H9 (cell line): ENCODE measurements at regions not wholly inside any gene's neighbourhood (a gene's known extent, or its start where the extent isn't known, plus 50 kb on each side); places are given as distances from the start of the nearest gene placed in this dataset.
A peak's percentile ranks its signal among the peaks of the same experiment; 100 is the strongest.

Experiments used
- DNase-seq: peaks from one replicate; pipeline ENCODE4 v3.0.0-alpha.2; 2017
- H2AFZ ChIP-seq: one replicate; pipeline ENCODE4 v1.6.1; 2013; ENCODE audit warnings: mild to moderate bottlenecking, low read length, control low read depth, moderate library complexity
- H2AK5ac ChIP-seq: 2 replicates; pipeline ENCODE4 v1.6.1; 2013; ENCODE audit warnings: low read length, control low read depth, mixed read lengths; ENCODE audit not compliant: insufficient read length
- H2BK120ac ChIP-seq: one replicate; pipeline ENCODE4 v1.6.1; 2013; ENCODE audit warnings: low read depth, mild to moderate bottlenecking, low read length, control low read depth, inconsistent platforms; ENCODE audit not compliant: poor library complexity, severe bottlenecking
- H2BK12ac ChIP-seq: 2 replicates; pipeline ENCODE4 v1.6.1; 2013; ENCODE audit warnings: low read length, control low read depth, mixed read lengths, low read depth; ENCODE audit not compliant: insufficient read length
- H2BK15ac ChIP-seq: 2 replicates; pipeline ENCODE4 v1.6.1; 2013; ENCODE audit warnings: low read depth, low read length, control low read depth
- H2BK20ac ChIP-seq: one replicate; pipeline ENCODE4 v1.6.1; 2013; ENCODE audit warnings: low read depth, mild to moderate bottlenecking, low read length, control low read depth, inconsistent platforms; ENCODE audit not compliant: poor library complexity, severe bottlenecking
- H2BK5ac ChIP-seq: 2 replicates; pipeline ENCODE4 v1.6.1; 2013; ENCODE audit warnings: low read length, control low read depth, mixed read lengths; ENCODE audit not compliant: insufficient read length
- H3K14ac ChIP-seq: 2 replicates; pipeline ENCODE4 v1.6.1; 2013; ENCODE audit warnings: low read length, control low read depth; ENCODE audit not compliant: insufficient read depth
- H3K18ac ChIP-seq: 2 replicates; pipeline ENCODE4 v1.6.1; 2013; ENCODE audit warnings: low read depth, mild to moderate bottlenecking, mixed read lengths, low read length, control low read depth; ENCODE audit not compliant: insufficient read length
- H3K23ac ChIP-seq: 2 replicates; pipeline ENCODE4 v1.6.1; 2013; ENCODE audit warnings: low read length, control low read depth, mixed read lengths, low read depth; ENCODE audit not compliant: insufficient read length
- H3K23me2 ChIP-seq: 2 replicates; pipeline ENCODE4 v1.6.1; 2013; ENCODE audit warnings: low read depth, mild to moderate bottlenecking, mixed read lengths, low read length, control low read depth; ENCODE audit not compliant: insufficient read length, poor library complexity, severe bottlenecking
- H3K27ac ChIP-seq: 2 replicates; pipeline ENCODE4 v1.5.1; 2013; ENCODE audit warnings: low read length, control low read depth, mixed read lengths, low read depth; ENCODE audit not compliant: insufficient read length
- H3K27me3 ChIP-seq: 2 replicates; pipeline ENCODE4 v1.6.1; 2013; ENCODE audit warnings: low read length, control low read depth, inconsistent platforms; ENCODE audit not compliant: insufficient read depth
- H3K4ac ChIP-seq: 2 replicates; pipeline ENCODE4 v1.6.1; 2013; ENCODE audit warnings: low read depth, mild to moderate bottlenecking, control low read depth, inconsistent platforms, low read length, moderate library complexity
- H3K4me1 ChIP-seq: 2 replicates; pipeline ENCODE4 v1.6.1; 2013; ENCODE audit warnings: low read length, control low read depth, inconsistent platforms; ENCODE audit not compliant: insufficient read depth
- H3K4me2 ChIP-seq: 2 replicates; pipeline ENCODE4 v1.6.1; 2013; ENCODE audit warnings: low read length, control low read depth, mixed read lengths; ENCODE audit not compliant: insufficient read length, insufficient read depth
- H3K56ac ChIP-seq: 2 replicates; pipeline ENCODE4 v1.6.1; 2013; ENCODE audit warnings: low read depth, mild to moderate bottlenecking, mixed read lengths, low read length, control low read depth; ENCODE audit not compliant: insufficient read length
- H3K79me1 ChIP-seq: 2 replicates; pipeline ENCODE4 v1.6.1; 2013; ENCODE audit warnings: low read depth, mild to moderate bottlenecking, moderate library complexity, low read length, control low read depth, inconsistent platforms; ENCODE audit not compliant: insufficient read depth, poor library complexity, severe bottlenecking
- H3K79me2 ChIP-seq: 2 replicates; pipeline ENCODE4 v1.6.1; 2013; ENCODE audit warnings: low read length, control low read depth, inconsistent platforms; ENCODE audit not compliant: insufficient read depth
- H3K9ac ChIP-seq: 2 replicates; pipeline ENCODE4 v1.6.1; 2013; ENCODE audit warnings: low read length, control low read depth, mixed read lengths; ENCODE audit not compliant: insufficient read length; ENCODE audit errors: extremely low read depth
- H3K9me3 ChIP-seq: one replicate; pipeline ENCODE4 v1.6.1; 2013; ENCODE audit warnings: low read depth, low read length, inconsistent platforms; ENCODE audit not compliant: control insufficient read depth
- H3T11ph ChIP-seq: one replicate; pipeline ENCODE4 v1.6.1; 2013; ENCODE audit warnings: mild to moderate bottlenecking, low read length, control low read depth, inconsistent platforms
- H4K20me1 ChIP-seq: one replicate; pipeline ENCODE4 v1.6.1; 2013; ENCODE audit not compliant: control insufficient read depth, insufficient read length, insufficient read depth
- H4K5ac ChIP-seq: 2 replicates; pipeline ENCODE4 v1.6.1; 2013; ENCODE audit warnings: low read depth, mild to moderate bottlenecking, mixed read lengths, low read length, control low read depth; ENCODE audit not compliant: insufficient read length
- H4K8ac ChIP-seq: replicated peaks from 2 replicates; pipeline ENCODE4 v1.6.1; 2013; ENCODE audit warnings: low read length, control low read depth, mixed read lengths, low read depth; ENCODE audit not compliant: insufficient read length
- H4K91ac ChIP-seq: 2 replicates; pipeline ENCODE4 v1.6.1; 2013; ENCODE audit warnings: low read depth, mild to moderate bottlenecking, moderate library complexity, mixed read lengths, low read length, control low read depth; ENCODE audit not compliant: insufficient read length
- H3K27ac Mint-ChIP-seq, 3 experiments: 2 replicates in 2 of 3; 3 replicates in 1 of 3; pipeline ENCODE4 v1.8.0; 2020 to 2021; ENCODE audit warnings: mixed read lengths in 3 of 3, mild to moderate bottlenecking in 1 of 3, moderate library complexity in 1 of 3
- H3K27me3 Mint-ChIP-seq: 2 replicates; pipeline ENCODE4 v1.8.0; 2021; ENCODE audit warnings: low read depth, mild to moderate bottlenecking, moderate library complexity, mixed read lengths
- H3K36me3 Mint-ChIP-seq, 3 experiments: 2 replicates in 2 of 3; 3 replicates in 1 of 3; pipeline ENCODE4 v1.8.0; 2020 to 2021; ENCODE audit warnings: low read depth in 3 of 3, mixed read lengths in 3 of 3; ENCODE audit not compliant: insufficient read depth in 1 of 3
- H3K4me1 Mint-ChIP-seq, 2 experiments: 2 replicates each; pipeline ENCODE4 v1.8.0; 2020; ENCODE audit warnings: mixed read lengths in 2 of 2
- H3K4me3 Mint-ChIP-seq, 2 experiments: 2 replicates in 1 of 2; 3 replicates in 1 of 2; pipeline ENCODE4 v1.8.0; 2020 to 2021; ENCODE audit warnings: mild to moderate bottlenecking in 2 of 2, mixed read lengths in 2 of 2, moderate library complexity in 1 of 2
- H3K9me3 Mint-ChIP-seq, 2 experiments: 2 replicates in 1 of 2; 3 replicates in 1 of 2; pipeline ENCODE4 v1.8.0; 2020; ENCODE audit warnings: mild to moderate bottlenecking in 2 of 2, mixed read lengths in 2 of 2, moderate library complexity in 1 of 2
- WGBS: extraction: QIAGEN DNeasy Blood & Tissue Kit; methylation state at CpG from one replicate; pipeline ENCODE4 v1.1.7; 2013; ENCODE audit warnings: missing lambda C conversion rate, low lambda C conversion rate, mixed read lengths; ENCODE audit not compliant: insufficient read length; ENCODE audit errors: extremely low coverage; 5-methylcytosine and 5-hydroxymethylcytosine counted together
- TF ChIP-seq, protein P1 (sequence below): fragments of 200-600 bp; sonication (generic); conservative IDR thresholded peaks from 3 replicates; pipeline ENCODE4 v1.8.0; 2021; ENCODE audit warnings: antibody characterized with exemption, mild to moderate bottlenecking

DNA sequence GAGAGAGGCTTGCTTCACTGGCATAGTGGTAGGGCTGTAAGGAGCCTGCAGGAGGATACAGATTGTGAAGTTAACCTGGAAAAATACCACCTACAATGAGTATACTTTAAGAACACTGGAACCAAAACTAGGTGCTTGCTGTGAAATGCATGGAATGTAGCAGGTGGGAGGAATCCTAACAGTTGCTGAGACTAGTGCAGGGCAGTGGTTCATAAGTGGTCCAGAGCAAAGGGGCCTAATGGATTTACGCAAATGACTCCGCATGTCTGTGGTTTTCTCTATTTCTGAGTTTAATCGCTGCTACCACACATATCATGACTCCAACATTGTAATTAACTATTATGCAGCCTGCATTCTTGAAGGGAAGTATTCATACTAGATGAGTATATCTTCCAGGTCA, 218.4 kb downstream of the CHRM2 start:
- DNase-seq = no peak
- H3K27ac Mint-ChIP-seq = peak overlapping the region in 1 of 3 experiments; percentile 48; a peak in 1 of 7 replicates
- Histone ChIP-seq H3K14ac (no peak overlapping the region), H2AFZ (no peak overlapping the region), H3K4ac (no peak overlapping the region), H3K18ac (no peak overlapping the region), H3K23me2 (no peaks in the 10 kb centered on the region), H3K9me3 (no peaks in the 10 kb centered on the region), H3K23ac (no peak overlapping the region), H4K5ac (no peak overlapping the region), H2BK15ac (no peak overlapping the region), H3T11ph (no peak overlapping the region), H2BK20ac (no peak overlapping the region), H3K79me1 (no peaks in the 10 kb centered on the region), H4K91ac (no peak overlapping the region), H2BK12ac (no peak overlapping the region), H3K27me3 (no peaks in the 10 kb centered on the region), H3K79me2 (no peaks in the 10 kb centered on the region), H4K8ac (no peak overlapping the region), H3K56ac (no peak overlapping the region), H3K9ac (no peak overlapping the region), H2BK120ac (no peak overlapping the region), H3K4me2 (no peak overlapping the region), H3K27ac (no peak overlapping the region), H2AK5ac (no peak overlapping the region), H3K4me1 (no peaks in the 10 kb centered on the region), H2BK5ac (no peak overlapping the region), H4K20me1 (no peaks in the 10 kb centered on the region)
- no peaks in the 10 kb centered on the region for H3K36me3 Mint-ChIP-seq
- no peak overlapping the region for H3K4me3 Mint-ChIP-seq
- H3K27me3 Mint-ChIP-seq = no peaks in the 10 kb centered on the region
- H3K9me3 Mint-ChIP-seq = no peaks in the 10 kb centered on the region
- TF ChIP-seq, protein P1, sequence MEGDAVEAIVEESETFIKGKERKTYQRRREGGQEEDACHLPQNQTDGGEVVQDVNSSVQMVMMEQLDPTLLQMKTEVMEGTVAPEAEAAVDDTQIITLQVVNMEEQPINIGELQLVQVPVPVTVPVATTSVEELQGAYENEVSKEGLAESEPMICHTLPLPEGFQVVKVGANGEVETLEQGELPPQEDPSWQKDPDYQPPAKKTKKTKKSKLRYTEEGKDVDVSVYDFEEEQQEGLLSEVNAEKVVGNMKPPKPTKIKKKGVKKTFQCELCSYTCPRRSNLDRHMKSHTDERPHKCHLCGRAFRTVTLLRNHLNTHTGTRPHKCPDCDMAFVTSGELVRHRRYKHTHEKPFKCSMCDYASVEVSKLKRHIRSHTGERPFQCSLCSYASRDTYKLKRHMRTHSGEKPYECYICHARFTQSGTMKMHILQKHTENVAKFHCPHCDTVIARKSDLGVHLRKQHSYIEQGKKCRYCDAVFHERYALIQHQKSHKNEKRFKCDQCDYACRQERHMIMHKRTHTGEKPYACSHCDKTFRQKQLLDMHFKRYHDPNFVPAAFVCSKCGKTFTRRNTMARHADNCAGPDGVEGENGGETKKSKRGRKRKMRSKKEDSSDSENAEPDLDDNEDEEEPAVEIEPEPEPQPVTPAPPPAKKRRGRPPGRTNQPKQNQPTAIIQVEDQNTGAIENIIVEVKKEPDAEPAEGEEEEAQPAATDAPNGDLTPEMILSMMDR = no peak
- H3K4me1 Mint-ChIP-seq = peaks cover 0 to 12% of the 10 kb centered on the region in 2 experiments; a peak in 2 of 4 replicates
- WGBS = no CpG with 5 or more reads among the region's 3 CpGs
